H1 (cell line): ENCODE measurements at regions not wholly inside any gene's neighbourhood (a gene's known extent, or its start where the extent isn't known, plus 50 kb on each side); places are given as distances from the start of the nearest gene placed in this dataset.

ENCODE experiments used
- CTCF ChIA-PET: fragments of 300-600 bp; sonication (Branson Sonifier 250); formaldehyde crosslinking; loops from one replicate; lab custom pipeline; 2021; ENCODE audit not compliant: partially characterized antibody; lab: Charles Lee
- POLR2A ChIA-PET: fragments of 300-600 bp; sonication (Branson Sonifier 250); formaldehyde crosslinking; loops from one replicate; lab custom pipeline; 2021; ENCODE audit warnings: inconsistent platforms; ENCODE audit not compliant: partially characterized antibody; lab: Charles Lee
- DNase-seq, 2 experiments: peaks; one replicate each; pipeline versions ENCODE4 v3.0.0 to v3.0.0-alpha.2; 2010 to 2022; ENCODE audit warnings: low spot score in 2 of 2, low read depth in 1 of 2, mixed read lengths in 1 of 2
- FAIRE-seq: peaks from 2 replicates; lab custom pipeline; 2011; peaks lifted over from hg19 to GRCh38; lab: Jason Lieb, UNC
- H2AFZ ChIP-seq: 2 replicates; pipeline ENCODE4 v1.8.1; 2012; ENCODE audit warnings: low read length, inconsistent platforms
- H2AK5ac ChIP-seq: 2 replicates; pipeline ENCODE4 v1.6.1; 2013; ENCODE audit warnings: low read depth, low read length
- H2BK120ac ChIP-seq: replicated peaks from 2 replicates; pipeline ENCODE3; 2013; ENCODE audit warnings: low read depth, low read length, inconsistent platforms
- H2BK12ac ChIP-seq: 2 replicates; pipeline ENCODE4 v1.6.1; 2013; ENCODE audit warnings: low read depth, low read length
- H2BK15ac ChIP-seq: 2 replicates; pipeline ENCODE4 v1.6.1; 2013; ENCODE audit warnings: low read length
- H2BK20ac ChIP-seq: 2 replicates; pipeline ENCODE4 v1.6.1; 2013; ENCODE audit warnings: low read length
- H2BK5ac ChIP-seq: 2 replicates; pipeline ENCODE4 v1.6.1; 2013; ENCODE audit warnings: low read depth, low read length
- H3K14ac ChIP-seq: 2 replicates; pipeline ENCODE4 v1.6.1; 2013; ENCODE audit warnings: inconsistent platforms; ENCODE audit not compliant: insufficient read length
- H3K18ac ChIP-seq: 2 replicates; pipeline ENCODE4 v1.6.1; 2013; ENCODE audit warnings: low read length; ENCODE audit errors: extremely low read depth
- H3K23ac ChIP-seq: 2 replicates; pipeline ENCODE4 v1.6.1; 2013; ENCODE audit warnings: inconsistent platforms; ENCODE audit not compliant: insufficient read length
- H3K23me2 ChIP-seq: 2 replicates; pipeline ENCODE4 v1.6.1; 2013; ENCODE audit warnings: low read depth, low read length
- H3K27ac ChIP-seq: 2 replicates; pipeline ENCODE4 v1.6.1; 2011; ENCODE audit warnings: low read depth, low read length, inconsistent platforms
- H3K27me3 ChIP-seq, 4 experiments: replicated peaks in 1 of 4; 1 replicate in 1 of 4; 2 replicates in 3 of 4; pipeline versions ENCODE4 v1.6.1 to v1.8.1; 2011 to 2013; ENCODE audit warnings: low read length in 3 of 4, mild to moderate bottlenecking in 3 of 4, inconsistent platforms in 2 of 4, mixed read lengths in 2 of 4, moderate library complexity in 1 of 4; ENCODE audit not compliant: control insufficient read depth in 3 of 4, insufficient read depth in 3 of 4; ENCODE audit errors: extremely low read depth in 1 of 4
- H3K36me3 ChIP-seq, 4 experiments: 2 replicates each; pipeline versions ENCODE4 v1.6.1 to v1.8.1; 2011 to 2013; ENCODE audit warnings: mild to moderate bottlenecking in 4 of 4, low read length in 3 of 4, moderate library complexity in 2 of 4, control low read depth in 1 of 4, inconsistent platforms in 1 of 4; ENCODE audit not compliant: insufficient read depth in 4 of 4, control insufficient read depth in 2 of 4
- H3K4ac ChIP-seq: replicated peaks from 2 replicates; pipeline ENCODE3; 2013; ENCODE audit warnings: low read length, low read depth, mixed read lengths, inconsistent platforms; ENCODE audit not compliant: insufficient read length
- H3K4me1 ChIP-seq, 4 experiments: replicated peaks in 1 of 4; 1 replicate in 1 of 4; 2 replicates in 3 of 4; pipeline versions ENCODE4 v1.6.1 to v1.8.1; 2011 to 2013; ENCODE audit warnings: low read length in 3 of 4, inconsistent platforms in 2 of 4, mixed read lengths in 1 of 4; ENCODE audit not compliant: insufficient read depth in 4 of 4, control insufficient read depth in 3 of 4
- H3K4me2 ChIP-seq, 2 experiments: 2 replicates each; pipeline versions ENCODE4 v1.6.1 to v1.8.1; 2011 to 2013; ENCODE audit warnings: low read depth in 2 of 2, low read length in 2 of 2, control low read depth in 1 of 2, inconsistent platforms in 1 of 2, mild to moderate bottlenecking in 1 of 2; ENCODE audit not compliant: insufficient read depth in 1 of 2
- H3K4me3 ChIP-seq, 4 experiments: fragments of 200-600, 300-600 bp in 1 of 4; sonication (generic), shearing (Covaris generic), sonication (Bioruptor Twin) in 1 of 4; 2 replicates each; pipeline versions ENCODE4 v1.5.1 to v1.8.1; 2011 to 2016; ENCODE audit warnings: low read length in 4 of 4, low read depth in 3 of 4, control low read depth in 2 of 4, inconsistent platforms in 2 of 4, mild to moderate bottlenecking in 2 of 4, mixed read lengths in 1 of 4, moderate library complexity in 1 of 4; ENCODE audit not compliant: insufficient read depth in 2 of 4; ENCODE audit errors: extremely low read depth in 1 of 4
- H3K56ac ChIP-seq: replicated peaks from 2 replicates; pipeline ENCODE3; 2013; ENCODE audit warnings: low read depth, mild to moderate bottlenecking, mixed read lengths, low read length, inconsistent platforms; ENCODE audit not compliant: insufficient read length
- H3K79me1 ChIP-seq: 2 replicates; pipeline ENCODE4 v1.6.1; 2013; ENCODE audit warnings: low read depth, low read length, control low read depth
- H3K79me2 ChIP-seq, 2 experiments: 2 replicates each; pipeline versions ENCODE4 v1.6.1 to v1.8.1; 2012 to 2013; ENCODE audit warnings: low read length in 2 of 2, mild to moderate bottlenecking in 2 of 2, inconsistent platforms in 1 of 2; ENCODE audit not compliant: insufficient read depth in 2 of 2, control insufficient read depth in 1 of 2
- H3K9ac ChIP-seq, 4 experiments: replicated peaks in 1 of 4; 1 replicate in 1 of 4; 2 replicates in 3 of 4; pipeline versions ENCODE4 v1.6.1 to v1.8.1; 2011 to 2013; ENCODE audit warnings: low read depth in 3 of 4, low read length in 3 of 4, control low read depth in 2 of 4, mild to moderate bottlenecking in 2 of 4, moderate library complexity in 2 of 4, inconsistent platforms in 1 of 4; ENCODE audit errors: extremely low read depth in 1 of 4
- H3K9me3 ChIP-seq, 2 experiments: 2 replicates each; pipeline versions ENCODE4 v1.6.1 to v1.8.1; 2012 to 2013; ENCODE audit warnings: mild to moderate bottlenecking in 2 of 2, moderate library complexity in 2 of 2, control low read depth in 1 of 2, inconsistent platforms in 1 of 2, low read depth in 1 of 2, low read length in 1 of 2, mixed read lengths in 1 of 2; ENCODE audit not compliant: insufficient read depth in 2 of 2
- H4K20me1 ChIP-seq, 2 experiments: replicated peaks in 1 of 2; 2 replicates each; pipeline versions ENCODE3 to v1.8.1; 2011 to 2013; ENCODE audit warnings: inconsistent platforms in 2 of 2, low read length in 2 of 2, mild to moderate bottlenecking in 1 of 2; ENCODE audit not compliant: insufficient read depth in 2 of 2, control insufficient read depth in 1 of 2
- H4K5ac ChIP-seq: 2 replicates; pipeline ENCODE4 v1.6.1; 2013; ENCODE audit warnings: low read length, low read depth, mixed read lengths, inconsistent platforms; ENCODE audit not compliant: insufficient read length
- H4K8ac ChIP-seq: 2 replicates; pipeline ENCODE4 v1.8.0; 2013; ENCODE audit warnings: mild to moderate bottlenecking, moderate library complexity, low read length, inconsistent platforms; ENCODE audit not compliant: insufficient read depth; ENCODE audit errors: extremely low read depth
- H4K91ac ChIP-seq: replicated peaks from 2 replicates; pipeline ENCODE3; 2013; ENCODE audit warnings: low read length, mixed read lengths, inconsistent platforms; ENCODE audit not compliant: insufficient read length
- CBX5 ChIP-seq: fragments of 300-800, 300-1000 bp; sonication (generic); IDR thresholded peaks from 2 replicates; pipeline ENCODE4 v1.7.1; 2016; ENCODE audit warnings: antibody characterized with exemption, low read length, low read depth
- FOSL1 ChIP-seq: IDR thresholded peaks from 2 replicates; pipeline ENCODE4 v1.6.1; 2011; ENCODE audit warnings: mild to moderate bottlenecking, low read depth, low read length, moderate library complexity; ENCODE audit not compliant: insufficient read depth
- GTF2F1 ChIP-seq: IDR thresholded peaks from 2 replicates; pipeline ENCODE4 v1.6.1; 2012; ENCODE audit warnings: low read depth, low read length, improper control_type of control experiment, borderline replicate concordance
- JUND ChIP-seq: IDR thresholded peaks from 2 replicates; pipeline ENCODE4 v1.6.1; 2011; ENCODE audit warnings: mild to moderate bottlenecking, improper control_type of control experiment, low read length
- KDM1A ChIP-seq: fragments of 200-600, 300-600 bp; sonication (generic); IDR thresholded peaks from 2 replicates; pipeline ENCODE4 v1.7.1; 2016; ENCODE audit warnings: mild to moderate bottlenecking, low read length, borderline replicate concordance
- MAX ChIP-seq: IDR thresholded peaks from 2 replicates; pipeline ENCODE4 v1.6.1; 2012; ENCODE audit warnings: inconsistent platforms
- NANOG ChIP-seq: IDR thresholded peaks from 2 replicates; pipeline ENCODE4 v1.6.1; 2011; ENCODE audit warnings: low read length, low read depth, mild to moderate bottlenecking, inconsistent platforms; ENCODE audit not compliant: insufficient read depth, poor library complexity, severe bottlenecking
- POU5F1 ChIP-seq: IDR thresholded peaks from 2 replicates; pipeline ENCODE4 v1.6.1; 2011; ENCODE audit warnings: low read depth, mild to moderate bottlenecking, low read length, moderate library complexity
- RBBP5 ChIP-seq: IDR thresholded peaks from 2 replicates; pipeline ENCODE4 v1.7.1; 2012; ENCODE audit warnings: low read depth, mild to moderate bottlenecking, inconsistent platforms, low read length, moderate library complexity, borderline replicate concordance
- SIRT6 ChIP-seq: IDR thresholded peaks from one replicate; pipeline ENCODE4 v1.7.1; 2012; ENCODE audit warnings: low read length, inconsistent platforms
- SIX5 ChIP-seq: IDR thresholded peaks from 2 replicates; pipeline ENCODE4 v1.6.1; 2011; ENCODE audit warnings: mild to moderate bottlenecking, low read depth, low read length
- SP2 ChIP-seq: IDR thresholded peaks from 2 replicates; pipeline ENCODE4 v1.6.1; 2012; ENCODE audit warnings: mild to moderate bottlenecking, low read length, inconsistent platforms
- SUZ12 ChIP-seq: fragments of 200-600 bp; sonication (generic); IDR thresholded peaks from 2 replicates; pipeline ENCODE4 v1.6.1; 2012; ENCODE audit warnings: mild to moderate bottlenecking, inconsistent platforms, low read length, moderate library complexity, mixed read lengths
- TAF7 ChIP-seq: optimal IDR thresholded peaks from 2 replicates; pipeline ENCODE3; 2011; ENCODE audit warnings: low read depth, mild to moderate bottlenecking, inconsistent platforms, low read length, moderate library complexity, borderline replicate concordance
- YY1 ChIP-seq: IDR thresholded peaks from 2 replicates; pipeline ENCODE4 v1.6.1; 2011; ENCODE audit warnings: low read depth, mild to moderate bottlenecking, low read length
- WGBS, 2 experiments: shearing (Covaris generic) in 1 of 2; methylation state at CpG; one replicate each; pipeline versions ENCODE4 v1.1.6 to v1.1.7; 2013 to 2015; ENCODE audit warnings: low lambda C conversion rate in 2 of 2, mixed read lengths in 2 of 2, inconsistent platforms in 1 of 2, low coverage in 1 of 2, missing lambda C conversion rate in 1 of 2; ENCODE audit not compliant: insufficient replicate concordance in 2 of 2, insufficient coverage in 1 of 2, insufficient read length in 1 of 2; ENCODE audit errors: extremely low coverage in 1 of 2, missing lambda C conversion rate in 1 of 2; 5-methylcytosine and 5-hydroxymethylcytosine counted together

- Histone ChIP-seq H2AFZ (peak overlapping the region; percentile 22; the same call in 1 of the 2 replicates), H3K4me1 (no peaks in the 10 kb centered on the region), H3K79me2 (no peaks in the 10 kb centered on the region), H2AK5ac (no peak overlapping the region), H3K56ac (no peak overlapping the region), H3K23ac (no peak overlapping the region), H3K36me3 (no peaks in the 10 kb centered on the region), H2BK120ac (no peak overlapping the region), H3K23me2 (no peaks in the 10 kb centered on the region; the same call in 1 of the 2 replicates), H2BK5ac (no peak overlapping the region), H3K4ac (no peak overlapping the region), H2BK15ac (no peak overlapping the region), H3K9me3 (no peaks in the 10 kb centered on the region), H3K4me2 (no peak overlapping the region), H4K8ac (no peak overlapping the region), H4K91ac (no peak overlapping the region), H3K14ac (no peak overlapping the region), H3K9ac (no peak overlapping the region), H3K27me3 (no peaks in the 10 kb centered on the region; a peak in 1 of 7 replicates), H2BK20ac (no peak overlapping the region), H3K27ac (no peak overlapping the region), H2BK12ac (no peak overlapping the region), H3K79me1 (no peaks in the 10 kb centered on the region), H3K4me3 (no peak overlapping the region), H4K20me1 (no peaks in the 10 kb centered on the region), H3K18ac (no peak overlapping the region), H4K5ac (no peak overlapping the region)
- ChIA-PET POLR2A (no interaction called here), CTCF (interaction anchor here (0.8 kb wide), 1 partner anchor 22 kb away, joined by 5 read pairs; no protein-coding TSS in a partner anchor)
- no peak for FAIRE-seq
- WGBS, 2 experiments: 67% methylated on average over 3 of the region's 3 CpGs; no CpG with 5 or more reads in 1 of the 2 experiments
- no peak for DNase-seq
- TF ChIP-seq SIX5 (no peak), JUND (no peak), SP2 (no peak), TAF7 (no peak), KDM1A (no peak), SIRT6 (no peak), NANOG (no peak), GTF2F1 (no peak), FOSL1 (no peak), YY1 (no peak), CBX5 (no peak), POU5F1 (no peak), MAX (no peak), SUZ12 (no peak), RBBP5 (no peak)
These were observed 120.7 kb upstream of the TSPAN5 start for GRCh38 chr4:98779088-98779487.
